ENCODE measurements at regions not wholly inside any gene's neighbourhood (a gene's known extent, or its start where the extent isn't known, plus 50 kb on each side); places are given as distances from the start of the nearest gene placed in this dataset.

DNA sequence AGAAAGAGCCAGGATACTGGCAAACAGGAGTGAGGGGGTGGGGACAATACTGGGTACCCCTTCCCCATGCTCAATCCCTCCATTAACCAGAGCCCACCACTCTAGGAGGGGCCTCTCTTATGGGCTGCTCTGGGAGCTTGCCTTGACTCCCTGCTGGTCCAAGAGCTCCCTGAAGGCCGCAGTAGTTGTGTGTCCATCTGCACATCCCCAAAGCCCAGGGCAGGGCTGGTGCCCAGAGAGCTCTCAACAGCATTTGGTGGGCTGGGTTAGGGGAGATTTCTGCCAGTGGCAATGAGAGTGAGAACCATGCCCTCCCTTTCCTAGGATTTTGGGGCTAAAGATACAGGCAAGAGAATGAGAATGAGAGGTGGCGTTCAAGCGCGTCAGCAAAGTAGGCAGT lies 230.6 kb upstream of the PMEPA1 start:
- H3K4me1 ChIP-seq (ENCODE audit: control insufficient read depth, insufficient read depth, low read length) = no peaks in the 10 kb centered on the region
- H3K27me3 ChIP-seq (ENCODE audit: control insufficient read depth, insufficient read depth, low read length) = peaks cover 5% of the 10 kb centered on the region
- no peaks in the 10 kb centered on the region for H3K36me3 ChIP-seq (ENCODE audit: insufficient read depth, low read length)

DNA sequence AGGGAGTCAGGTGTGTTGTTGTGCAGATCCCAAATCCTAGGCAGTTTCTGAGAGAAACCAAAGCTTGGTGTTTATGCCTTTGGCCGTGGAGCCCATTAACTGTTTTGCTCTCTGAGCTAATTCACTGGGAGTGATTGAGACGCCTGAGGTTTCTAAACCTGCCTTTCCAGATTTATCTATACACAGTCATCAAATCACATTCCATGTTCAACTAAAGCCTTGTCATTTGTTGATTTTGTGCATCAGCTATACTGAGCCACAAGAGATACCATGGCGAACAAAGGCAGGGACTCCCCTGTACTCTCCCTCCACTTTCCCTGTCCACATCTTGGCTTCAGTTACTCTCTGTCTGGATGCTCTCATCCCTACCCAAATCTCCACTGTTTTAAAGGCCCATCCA lies 229.7 kb upstream of the PMEPA1 start:
- peaks cover 5% of the 10 kb centered on the region for H3K27me3 ChIP-seq (ENCODE audit: control insufficient read depth, insufficient read depth, low read length)
- H3K36me3 ChIP-seq (ENCODE audit: insufficient read depth, low read length) = no peaks in the 10 kb centered on the region
- no peak overlapping the region for H3K4me3 ChIP-seq (ENCODE audit: low read length)
- no peak overlapping the region for H3K4me2 ChIP-seq (ENCODE audit: low read length)
- H3K9ac ChIP-seq (ENCODE audit: low read depth, low read length) = no peak overlapping the region
- H3K9me3 ChIP-seq (replicated peaks; ENCODE audit: low read length) = no peaks in the 10 kb centered on the region
- H3K4me1 ChIP-seq (ENCODE audit: control insufficient read depth, insufficient read depth, low read length) = no peaks in the 10 kb centered on the region

More for the DNA sequence above, 230.6 kb upstream of the PMEPA1 start:
- Histone ChIP-seq H3K9ac (ENCODE audit: low read depth, low read length) (no peak overlapping the region), H3K4me3 (ENCODE audit: low read length) (no peak overlapping the region), H3K4me2 (ENCODE audit: low read length) (no peak overlapping the region), H3K9me3 (replicated peaks; ENCODE audit: low read length) (no peaks in the 10 kb centered on the region)

DNA sequence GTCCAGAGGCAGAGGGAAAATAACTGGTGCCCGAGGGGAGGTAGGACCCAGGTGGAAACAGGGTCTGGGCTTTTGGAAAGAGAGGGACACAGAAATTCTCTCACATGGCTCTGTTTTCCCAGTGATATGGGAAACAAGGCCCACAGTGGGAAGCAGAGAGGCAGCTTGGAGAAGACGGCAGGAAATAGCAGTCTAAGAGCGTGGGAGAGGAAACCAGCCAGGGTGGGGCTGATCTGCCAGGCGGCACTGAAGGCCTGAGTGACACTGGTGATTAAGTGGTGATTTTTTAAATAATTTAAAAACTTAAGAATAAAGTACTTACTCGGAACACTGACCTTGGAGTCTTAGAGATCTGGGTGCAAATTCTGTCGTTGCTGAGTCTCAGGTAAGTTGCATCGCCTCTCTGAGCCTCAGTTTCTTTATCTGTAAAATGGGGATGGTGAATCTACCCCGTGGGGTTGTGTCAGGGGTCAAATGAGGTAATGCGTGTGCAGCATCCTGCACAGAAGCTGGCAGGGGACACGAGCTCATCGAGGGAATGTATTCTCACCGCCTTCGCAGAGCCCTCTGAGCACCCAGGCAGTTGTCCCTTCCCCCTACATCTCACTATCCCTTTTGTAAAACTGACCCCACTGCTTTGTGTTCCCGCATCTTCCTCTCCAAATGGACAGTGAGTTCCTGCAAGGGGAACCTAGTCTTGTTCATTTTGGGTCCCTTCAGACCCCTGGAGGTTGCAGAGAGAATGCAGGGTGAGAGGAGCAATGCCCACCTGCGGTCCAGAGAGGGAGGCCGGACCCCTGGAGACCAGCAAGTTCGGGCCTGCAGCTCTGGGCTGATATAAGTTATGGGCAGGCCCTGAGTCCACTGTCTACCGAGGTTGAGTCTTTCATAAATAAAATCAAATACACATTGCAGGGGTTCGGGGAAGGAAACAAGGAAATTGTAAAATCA lies 228.6 kb upstream of the PMEPA1 start:
- Histone ChIP-seq H3K9me3 (replicated peaks; ENCODE audit: low read length) (no peaks in the 10 kb centered on the region), H3K4me3 (ENCODE audit: low read length) (no peak overlapping the region), H3K27me3 (ENCODE audit: control insufficient read depth, insufficient read depth, low read length) (peaks cover 5% of the 10 kb centered on the region), H3K4me2 (ENCODE audit: low read length) (no peak overlapping the region), H3K4me1 (ENCODE audit: control insufficient read depth, insufficient read depth, low read length) (no peaks in the 10 kb centered on the region), H3K9ac (ENCODE audit: low read depth, low read length) (no peak overlapping the region), H3K36me3 (ENCODE audit: insufficient read depth, low read length) (no peaks in the 10 kb centered on the region)

GRCh38 chr20:57936636-57937385 lies 227.0 kb upstream of the PMEPA1 start:
- H3K36me3 ChIP-seq (ENCODE audit: insufficient read depth, low read length) = no peaks in the 10 kb centered on the region
- no peaks in the 10 kb centered on the region for H3K9me3 ChIP-seq (replicated peaks; ENCODE audit: low read length)
- H3K9ac ChIP-seq (ENCODE audit: low read depth, low read length) = no peak overlapping the region
- peaks cover 5% of the 10 kb centered on the region for H3K27me3 ChIP-seq (ENCODE audit: control insufficient read depth, insufficient read depth, low read length)
- no peak overlapping the region for H3K4me3 ChIP-seq (ENCODE audit: low read length)
- no peaks in the 10 kb centered on the region for H3K4me1 ChIP-seq (ENCODE audit: control insufficient read depth, insufficient read depth, low read length)
- H3K4me2 ChIP-seq (ENCODE audit: low read length) = no peak overlapping the region

DNA sequence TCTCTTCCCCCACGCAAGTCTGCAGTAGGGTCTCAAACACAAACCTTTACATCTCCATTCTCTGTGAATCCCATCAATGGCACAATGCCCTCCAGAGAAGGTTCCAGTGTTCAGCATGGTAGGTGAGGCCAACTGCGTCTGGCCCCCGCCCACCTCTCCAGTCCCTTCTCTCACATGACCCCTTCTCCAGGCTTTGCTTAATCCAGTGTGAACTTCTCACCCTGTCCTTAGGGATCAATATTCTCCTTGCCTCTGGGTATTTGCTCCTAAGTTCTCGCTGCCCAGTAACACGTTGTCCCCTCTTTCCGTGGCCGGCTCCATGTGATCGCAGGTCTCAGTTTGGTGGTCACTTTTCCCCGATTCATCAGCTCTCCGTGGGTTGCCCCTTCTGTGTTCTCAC lies 225.1 kb upstream of the PMEPA1 start:
- Histone ChIP-seq H3K27me3 (ENCODE audit: control insufficient read depth, insufficient read depth, low read length) (no peaks in the 10 kb centered on the region), H3K4me3 (ENCODE audit: low read length) (no peak overlapping the region)

GRCh38 chr20:57934007-57934805 lies 224.4 kb upstream of the PMEPA1 start:
- H3K4me2 ChIP-seq (ENCODE audit: low read length) = no peak overlapping the region

More for the DNA sequence above, 225.1 kb upstream of the PMEPA1 start:
- Histone ChIP-seq H3K9ac (ENCODE audit: low read depth, low read length) (no peak overlapping the region), H3K4me1 (ENCODE audit: control insufficient read depth, insufficient read depth, low read length) (no peaks in the 10 kb centered on the region), H3K36me3 (ENCODE audit: insufficient read depth, low read length) (no peaks in the 10 kb centered on the region), H3K9me3 (replicated peaks; ENCODE audit: low read length) (no peaks in the 10 kb centered on the region), H3K4me2 (ENCODE audit: low read length) (no peak overlapping the region)

GRCh38 chr20:57932227-57932864 lies 222.5 kb upstream of the PMEPA1 start:
- Histone ChIP-seq H3K9me3 (replicated peaks; ENCODE audit: low read length) (no peaks in the 10 kb centered on the region), H3K36me3 (ENCODE audit: insufficient read depth, low read length) (no peaks in the 10 kb centered on the region), H3K9ac (ENCODE audit: low read depth, low read length) (no peak overlapping the region), H3K4me1 (ENCODE audit: control insufficient read depth, insufficient read depth, low read length) (peaks cover 7% of the 10 kb centered on the region), H3K4me2 (ENCODE audit: low read length) (no peak overlapping the region), H3K27me3 (ENCODE audit: control insufficient read depth, insufficient read depth, low read length) (no peaks in the 10 kb centered on the region), H3K4me3 (ENCODE audit: low read length) (no peak overlapping the region)

More at GRCh38 chr20:57934007-57934805, 224.4 kb upstream of the PMEPA1 start:
- H3K4me1 ChIP-seq (ENCODE audit: control insufficient read depth, insufficient read depth, low read length) = no peaks in the 10 kb centered on the region
- H3K9ac ChIP-seq (ENCODE audit: low read depth, low read length) = no peak overlapping the region
- no peaks in the 10 kb centered on the region for H3K36me3 ChIP-seq (ENCODE audit: insufficient read depth, low read length)
- no peaks in the 10 kb centered on the region for H3K9me3 ChIP-seq (replicated peaks; ENCODE audit: low read length)
- H3K4me3 ChIP-seq (ENCODE audit: low read length) = no peak overlapping the region
- no peaks in the 10 kb centered on the region for H3K27me3 ChIP-seq (ENCODE audit: control insufficient read depth, insufficient read depth, low read length)

- Histone ChIP-seq H3K4me1 (ENCODE audit: control insufficient read depth, insufficient read depth, low read length) (peaks cover 7% of the 10 kb centered on the region), H3K27me3 (ENCODE audit: control insufficient read depth, insufficient read depth, low read length) (no peaks in the 10 kb centered on the region), H3K9ac (ENCODE audit: low read depth, low read length) (no peak overlapping the region), H3K4me2 (ENCODE audit: low read length) (no peak overlapping the region), H3K4me3 (ENCODE audit: low read length) (no peak overlapping the region), H3K36me3 (ENCODE audit: insufficient read depth, low read length) (no peaks in the 10 kb centered on the region), H3K9me3 (replicated peaks; ENCODE audit: low read length) (no peaks in the 10 kb centered on the region)
These were observed 220.5 kb upstream of the PMEPA1 start for GRCh38 chr20:57930351-57930750.

- Histone ChIP-seq H3K9ac (ENCODE audit: low read depth, low read length) (no peak overlapping the region), H3K27me3 (ENCODE audit: control insufficient read depth, insufficient read depth, low read length) (no peaks in the 10 kb centered on the region), H3K36me3 (ENCODE audit: insufficient read depth, low read length) (no peaks in the 10 kb centered on the region), H3K4me3 (ENCODE audit: low read length) (no peak overlapping the region), H3K9me3 (replicated peaks; ENCODE audit: low read length) (no peaks in the 10 kb centered on the region), H3K4me2 (ENCODE audit: low read length) (no peak overlapping the region), H3K4me1 (ENCODE audit: control insufficient read depth, insufficient read depth, low read length) (peaks cover 7% of the 10 kb centered on the region)
These were observed 218.6 kb upstream of the PMEPA1 start for GRCh38 chr20:57928181-57928967.

DNA sequence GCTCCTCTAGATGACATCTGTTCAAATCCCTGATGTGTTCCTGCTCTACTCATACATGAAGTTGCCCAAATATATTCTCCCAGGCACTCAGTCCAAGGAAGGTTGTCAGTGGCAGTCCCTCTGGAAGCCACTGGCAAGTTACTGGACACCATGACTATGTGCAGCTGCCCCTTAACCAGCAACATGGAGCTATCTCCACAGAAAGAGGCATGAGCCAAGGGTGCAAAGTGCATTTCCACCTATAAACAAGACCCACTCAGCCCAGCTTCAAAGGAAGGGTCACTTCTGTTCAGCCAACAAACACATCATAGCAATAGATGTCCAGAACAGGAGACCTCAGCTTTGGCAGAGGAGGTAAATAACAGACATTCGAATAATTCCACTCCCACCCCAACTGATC lies 217.6 kb upstream of the PMEPA1 start:
- Histone ChIP-seq H3K4me2 (ENCODE audit: low read length) (no peak overlapping the region), H3K27me3 (ENCODE audit: control insufficient read depth, insufficient read depth, low read length) (no peaks in the 10 kb centered on the region), H3K9ac (ENCODE audit: low read depth, low read length) (no peak overlapping the region), H3K4me3 (ENCODE audit: low read length) (no peak overlapping the region), H3K36me3 (ENCODE audit: insufficient read depth, low read length) (no peaks in the 10 kb centered on the region), H3K9me3 (replicated peaks; ENCODE audit: low read length) (no peaks in the 10 kb centered on the region), H3K4me1 (ENCODE audit: control insufficient read depth, insufficient read depth, low read length) (peaks cover 7% of the 10 kb centered on the region)
